NCI-H2029 treated with DMSO at 0.1 percent for 48 hours (cell line): ENCODE measurements at regions not wholly inside any gene's neighbourhood (a gene's known extent, or its start where the extent isn't known, plus 50 kb on each side); places are given as distances from the start of the nearest gene placed in this dataset.
"Not testable (repeated sequence)": the region's sequence is repeated elsewhere in the genome, so short reads cannot be mapped to it uniquely, and the experiment has no call there.

ENCODE experiments used
- DNase-seq: peaks from one replicate; lab custom pipeline; 2025; lab: John Stamatoyannopoulos, UW

DNA sequence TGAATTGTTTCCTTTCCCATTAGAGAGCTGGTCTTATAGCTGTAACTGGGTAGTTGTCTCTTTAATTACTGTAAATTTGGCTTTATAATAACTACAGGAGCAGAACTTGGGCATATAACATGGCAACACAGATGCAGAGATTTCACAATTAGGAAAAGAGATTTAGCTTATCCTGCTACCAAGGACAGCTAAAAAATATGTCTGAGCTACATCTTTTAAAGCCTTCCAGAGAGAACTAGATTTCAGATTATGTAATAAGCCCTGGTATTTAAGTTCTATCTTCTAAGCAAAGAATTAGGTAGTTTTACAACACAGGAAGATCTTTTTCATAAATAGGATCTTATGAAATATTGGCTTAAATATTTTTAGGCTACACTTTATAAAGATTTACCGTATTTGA, 313.8 kb downstream of the S1PR1 start:
- DNase-seq = no peak

DNA sequence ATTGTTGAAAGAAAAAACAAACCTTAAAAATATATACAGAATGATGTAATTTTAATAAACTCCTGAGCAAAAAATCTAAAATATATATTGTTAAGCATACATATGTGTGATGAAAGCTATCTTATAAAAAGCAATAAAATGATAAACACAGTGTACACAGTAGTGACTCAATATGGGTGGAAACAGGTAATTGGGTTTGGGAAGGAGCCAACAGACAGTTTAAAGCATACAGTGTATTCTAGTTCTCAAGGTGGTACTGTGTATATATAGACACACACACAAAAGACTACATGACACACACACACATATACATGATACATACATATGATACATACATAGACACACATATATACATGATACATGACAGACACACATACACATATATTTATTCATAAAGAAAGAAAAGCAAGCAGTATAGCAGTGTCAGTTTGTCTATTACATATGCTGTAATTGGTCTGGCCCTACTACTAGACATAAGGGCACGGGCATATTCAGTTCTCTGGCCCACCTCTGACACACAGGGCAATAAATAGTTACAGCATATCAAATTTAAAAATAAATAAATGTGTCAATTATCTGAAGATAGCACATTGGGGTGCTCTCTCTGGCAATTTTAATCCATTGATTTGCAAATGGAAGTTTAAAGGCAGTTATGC, 330.2 kb downstream of the S1PR1 start:
- DNase-seq = no peak

DNA sequence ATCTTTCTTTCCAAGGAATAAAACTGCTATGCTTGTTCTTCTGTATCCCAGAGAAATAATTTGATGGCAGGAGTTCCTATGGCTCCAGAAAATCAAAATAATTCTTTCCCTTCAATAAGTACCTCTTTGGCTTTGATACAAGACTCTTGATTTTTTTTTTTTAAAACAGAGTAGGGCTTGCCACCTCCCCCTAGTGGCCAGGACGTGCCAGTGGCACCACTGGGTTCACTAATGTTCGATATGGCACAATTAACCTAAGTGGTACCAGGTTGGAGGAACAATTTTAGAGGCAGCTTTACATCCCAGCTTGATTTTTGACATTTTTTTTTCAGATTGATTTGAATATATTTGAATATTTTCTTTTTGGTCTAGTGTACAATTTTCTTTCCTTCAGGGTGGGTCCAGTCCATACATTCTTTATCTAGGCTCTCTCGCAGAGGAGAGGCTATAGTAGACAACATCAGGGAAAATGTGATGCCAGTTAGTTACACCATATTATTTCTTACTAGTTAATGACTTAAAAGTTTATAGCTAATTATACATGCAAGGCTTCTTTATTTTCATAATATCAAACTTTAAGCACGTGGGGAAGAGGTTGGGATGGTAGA, 330.9 kb downstream of the S1PR1 start:
- DNase-seq = no peak

DNA sequence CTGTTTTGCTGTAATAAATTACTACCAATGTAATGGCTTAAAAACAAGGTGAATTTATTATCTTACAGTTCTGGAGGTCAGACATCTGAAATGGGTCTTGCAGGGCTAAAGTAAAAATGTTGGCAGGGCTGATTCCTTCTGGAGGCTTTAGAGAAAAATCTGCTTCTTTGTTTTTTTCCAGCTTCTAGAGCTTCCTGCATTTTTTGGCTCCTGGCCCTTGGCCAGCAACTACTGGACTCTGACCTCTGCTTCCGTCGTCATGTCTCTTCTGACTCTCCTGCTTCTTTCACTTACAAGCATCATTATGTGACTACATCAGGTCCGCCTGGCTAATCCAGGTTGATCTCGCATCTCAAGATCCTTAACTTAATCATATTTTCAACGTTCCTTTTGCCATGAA, 350.9 kb downstream of the S1PR1 start:
- no peak for DNase-seq

DNA sequence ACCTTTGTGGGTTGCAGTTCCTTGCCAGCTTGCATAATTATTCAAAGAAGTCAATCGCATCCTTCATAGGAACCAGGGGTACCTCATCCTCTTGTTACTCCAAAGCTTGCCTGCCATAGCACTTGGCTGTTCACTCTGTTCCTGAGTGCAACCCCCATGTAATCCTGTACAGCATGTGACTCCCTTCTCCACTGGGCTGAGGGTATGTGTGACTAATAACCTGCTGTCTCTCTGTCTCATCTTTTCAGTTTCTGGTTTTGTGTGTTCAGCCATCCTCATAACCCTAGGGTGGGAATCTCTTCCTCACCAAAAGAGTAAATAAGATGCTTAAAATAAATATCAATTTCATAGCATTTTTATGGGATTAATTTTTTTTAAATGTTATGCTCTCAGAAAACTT, 351.9 kb downstream of the S1PR1 start:
- no peak for DNase-seq

DNA sequence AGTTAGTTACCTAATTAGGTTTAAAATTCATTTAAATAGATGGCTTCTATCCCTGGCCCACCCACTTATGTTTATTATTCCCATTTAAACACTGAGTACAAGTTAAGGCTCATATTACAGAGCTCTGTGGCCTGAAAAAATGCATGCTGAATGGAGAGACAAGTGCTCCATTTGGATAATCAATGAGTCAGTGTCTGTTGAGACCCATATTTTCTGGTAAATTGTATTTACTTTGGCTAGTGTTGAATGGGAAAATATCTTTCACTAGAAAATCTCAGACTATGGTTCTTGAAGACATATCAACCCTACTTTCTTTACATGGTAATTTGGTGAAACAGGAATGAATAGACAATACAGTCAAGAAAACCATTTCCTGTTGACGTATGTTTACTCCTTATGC, 356.0 kb downstream of the S1PR1 start:
- DNase-seq = no peak

DNA sequence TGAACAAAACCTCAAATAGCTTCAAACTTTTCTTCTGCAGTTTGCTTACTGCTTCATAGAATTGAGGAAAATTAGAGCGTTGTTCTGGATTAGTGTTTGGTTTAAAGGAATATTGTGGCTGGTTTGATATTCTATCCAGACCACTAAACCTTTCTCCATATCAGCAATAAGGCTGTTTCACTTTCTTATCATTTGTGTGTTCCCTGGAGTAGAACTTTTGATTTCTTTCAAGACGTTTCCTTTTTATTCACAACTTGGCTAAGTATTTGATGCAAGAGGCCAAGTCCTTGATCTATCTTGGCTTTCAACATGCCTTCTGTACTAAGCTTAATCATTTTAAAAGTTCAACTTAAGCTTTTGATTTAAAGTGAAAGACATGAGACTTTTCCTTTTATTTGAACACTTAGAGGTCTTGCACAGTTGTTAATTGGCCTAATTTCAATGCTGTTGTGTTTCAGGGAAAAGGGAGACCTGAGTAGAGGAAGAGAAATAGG, 359.1 kb downstream of the S1PR1 start:
- DNase-seq = no peak

DNA sequence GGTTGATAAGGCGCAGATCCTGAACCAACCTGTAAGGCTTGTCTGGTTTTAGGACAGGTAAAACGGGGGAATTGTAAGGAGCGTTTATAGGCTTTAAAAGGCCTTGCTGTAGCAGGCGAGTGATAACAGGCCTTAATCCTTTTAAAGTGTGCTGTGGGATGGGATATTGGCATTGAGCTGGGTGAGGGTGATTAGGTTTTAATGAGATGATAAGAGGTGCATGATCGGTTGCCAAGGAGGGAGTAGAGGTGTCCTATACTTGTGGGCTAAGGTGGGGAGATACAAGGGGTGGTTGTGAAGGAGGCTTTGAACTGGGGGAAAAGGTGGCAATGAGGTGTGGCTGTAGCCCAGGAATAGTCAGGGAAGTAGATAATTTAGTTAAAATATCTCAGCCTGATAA, 363.8 kb downstream of the S1PR1 start:
- DNase-seq = not testable (repeated sequence)

DNA sequence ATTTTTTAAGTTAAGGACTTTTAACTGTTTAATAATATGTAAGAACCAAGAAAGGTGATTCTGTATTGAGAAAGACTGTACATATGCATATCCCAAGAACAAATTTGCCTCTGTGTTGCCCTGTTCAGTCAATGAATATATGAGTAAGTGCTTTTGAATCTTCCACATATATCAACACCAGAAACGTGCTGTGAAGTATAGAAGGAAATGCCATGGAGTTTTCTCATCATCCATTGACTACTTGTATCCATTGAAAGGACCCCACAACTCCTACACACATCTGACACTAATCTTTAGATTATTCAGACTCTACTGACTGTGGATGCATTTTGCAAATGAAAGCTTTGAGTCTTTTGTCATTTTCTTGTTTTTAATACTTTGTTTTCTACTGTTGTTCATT, 366.9 kb downstream of the S1PR1 start:
- DNase-seq = no peak

DNA sequence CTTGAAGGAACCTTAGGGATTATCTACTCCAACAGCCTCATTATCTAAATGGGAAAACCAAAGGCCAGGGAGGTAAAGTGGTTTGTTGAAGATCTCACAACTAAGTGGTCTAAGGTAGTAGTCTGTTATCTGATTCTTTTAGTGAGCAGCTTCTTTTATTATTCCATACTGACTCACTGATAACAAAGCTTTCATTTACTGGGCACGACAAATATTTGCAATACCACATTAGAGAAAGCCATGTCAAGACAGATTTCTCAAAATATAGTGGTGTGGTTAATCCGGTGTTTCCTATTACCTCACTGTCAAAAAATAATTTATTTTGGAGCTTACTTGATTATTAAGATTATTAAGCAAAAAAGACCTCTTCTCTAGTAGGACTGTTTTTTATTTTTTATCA, 369.1 kb downstream of the S1PR1 start:
- no peak for DNase-seq

DNA sequence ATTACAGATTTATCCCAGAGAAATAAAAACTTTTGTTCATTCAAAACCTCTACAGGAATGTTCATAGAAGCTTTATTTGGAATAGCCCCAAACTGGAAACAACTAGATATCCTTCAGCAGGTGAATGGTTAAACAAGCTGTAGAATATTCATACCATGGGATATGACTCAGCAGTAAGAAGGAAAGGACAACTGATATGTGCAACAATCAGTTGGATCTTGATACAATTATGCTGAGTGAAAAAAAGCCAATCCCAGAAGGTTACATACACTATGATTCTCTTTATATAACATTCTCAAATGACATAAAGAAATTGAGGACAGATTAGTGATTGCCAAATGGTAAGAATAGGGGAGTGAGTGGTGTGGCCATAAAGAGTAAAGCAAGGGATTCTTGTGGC, 376.7 kb downstream of the S1PR1 start:
- no peak for DNase-seq

DNA sequence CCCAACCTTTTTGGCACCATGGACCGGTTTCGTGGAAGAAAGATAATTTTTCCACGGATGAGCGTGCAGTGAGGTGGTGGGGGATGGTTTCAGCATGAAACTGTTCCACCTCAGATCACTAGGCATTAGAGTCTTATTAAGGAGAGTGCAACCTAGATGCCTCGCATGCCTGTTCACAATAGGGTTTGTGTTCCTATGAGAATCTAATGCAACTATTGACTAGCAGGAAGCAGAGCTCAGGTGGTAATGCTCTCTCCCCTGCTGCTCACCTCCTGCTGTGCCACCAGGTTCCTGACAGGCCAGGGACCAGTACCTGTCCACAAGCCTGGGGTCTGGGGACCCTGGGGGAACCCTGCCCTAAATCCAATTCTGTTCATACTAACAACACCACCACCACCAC, 377.8 kb downstream of the OLFM3 start:
- no peak for DNase-seq

DNA sequence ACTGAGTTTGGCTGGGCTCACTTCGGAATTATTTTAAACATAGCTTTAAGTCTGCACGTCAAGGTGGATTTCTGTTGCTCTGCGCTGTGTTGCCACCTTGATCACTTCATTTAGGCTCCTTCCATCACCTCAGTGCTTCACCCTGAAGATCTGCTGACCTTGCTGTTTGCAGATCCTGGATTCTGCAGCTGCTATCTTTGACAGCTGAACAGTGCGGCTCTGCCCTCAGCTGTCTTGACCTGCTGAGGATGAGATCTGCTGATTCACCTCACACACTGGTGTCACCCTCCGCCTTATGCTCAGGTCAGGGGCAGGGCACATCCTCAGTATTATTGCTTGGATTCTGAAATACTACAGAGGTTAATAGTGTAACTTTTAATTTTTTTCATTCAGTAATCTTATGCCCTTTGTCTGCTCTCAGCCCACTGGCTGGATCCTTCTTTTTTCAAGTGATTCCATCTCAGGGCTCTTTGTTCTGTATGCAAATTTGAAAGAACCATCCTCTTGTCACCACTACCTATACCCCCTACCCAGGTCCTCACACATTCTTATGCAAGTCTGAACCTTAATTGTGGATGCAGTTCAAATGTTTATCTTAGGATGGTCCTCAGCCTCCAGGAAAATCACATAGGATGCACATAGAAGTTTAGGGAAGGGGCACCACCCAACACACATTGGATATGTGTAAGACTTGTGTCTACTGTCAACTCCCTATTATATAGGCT, 364.0 kb downstream of the OLFM3 start:
- no peak for DNase-seq

DNA sequence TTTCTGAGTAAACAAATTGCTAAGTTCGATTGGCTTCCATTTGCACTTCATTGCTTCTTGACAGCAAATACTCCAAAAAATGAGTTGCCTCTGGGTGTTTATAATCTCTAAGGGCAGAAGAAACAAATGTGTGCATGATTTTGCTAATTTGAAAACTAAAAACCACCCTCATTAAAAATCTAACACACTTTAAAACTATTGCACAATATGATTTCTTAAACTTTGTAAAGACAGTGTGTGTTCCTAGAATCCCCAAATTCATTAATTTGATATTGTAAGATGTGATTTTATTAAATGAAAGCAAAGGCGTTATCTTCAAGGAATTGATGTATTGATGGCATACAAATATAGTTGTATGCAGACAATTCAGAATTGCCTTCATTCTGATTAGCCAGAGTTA, 350.9 kb downstream of the OLFM3 start:
- DNase-seq = no peak

DNA sequence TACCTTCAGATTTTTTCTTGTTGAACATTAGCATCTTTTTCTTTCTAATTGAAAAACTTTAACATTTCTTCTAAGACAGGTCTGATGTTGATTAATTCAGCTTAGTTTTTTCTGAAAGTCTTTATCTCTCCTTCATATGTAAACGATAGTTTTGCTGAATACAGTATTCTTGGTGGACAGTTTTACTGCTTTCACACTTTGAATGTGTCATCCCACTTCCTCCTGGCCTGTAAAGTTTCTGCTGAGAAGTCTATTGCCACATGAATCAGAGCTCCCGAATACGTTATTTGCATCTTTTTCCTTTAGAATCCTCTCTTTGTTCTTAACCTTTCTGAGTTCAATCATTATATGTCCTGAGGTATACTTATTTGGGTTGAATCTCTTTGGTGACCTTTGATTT, 344.2 kb downstream of the OLFM3 start:
- DNase-seq = no peak

DNA sequence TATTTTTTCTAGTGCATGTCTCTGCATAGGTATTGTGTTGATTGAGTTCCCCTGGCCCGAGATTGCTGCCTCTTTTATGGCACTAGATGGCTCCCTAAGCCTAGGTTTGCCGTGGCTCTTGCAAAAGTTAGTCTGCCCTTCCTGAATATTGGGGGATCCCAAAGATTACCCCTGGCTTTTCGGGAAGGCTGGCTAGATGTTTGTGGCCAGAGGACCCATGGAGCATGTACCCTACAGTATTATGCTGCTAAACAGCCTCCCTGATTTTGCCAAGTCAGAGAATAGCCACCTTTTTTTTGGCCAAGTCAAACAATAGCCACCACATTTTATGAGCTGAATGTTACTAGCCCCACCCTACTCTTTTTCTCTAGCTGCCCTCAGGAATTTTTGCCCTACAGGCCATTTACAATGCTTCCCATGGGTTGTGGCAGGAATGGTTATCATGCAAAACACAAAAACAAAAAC, 343.2 kb downstream of the OLFM3 start:
- no peak for DNase-seq

DNA sequence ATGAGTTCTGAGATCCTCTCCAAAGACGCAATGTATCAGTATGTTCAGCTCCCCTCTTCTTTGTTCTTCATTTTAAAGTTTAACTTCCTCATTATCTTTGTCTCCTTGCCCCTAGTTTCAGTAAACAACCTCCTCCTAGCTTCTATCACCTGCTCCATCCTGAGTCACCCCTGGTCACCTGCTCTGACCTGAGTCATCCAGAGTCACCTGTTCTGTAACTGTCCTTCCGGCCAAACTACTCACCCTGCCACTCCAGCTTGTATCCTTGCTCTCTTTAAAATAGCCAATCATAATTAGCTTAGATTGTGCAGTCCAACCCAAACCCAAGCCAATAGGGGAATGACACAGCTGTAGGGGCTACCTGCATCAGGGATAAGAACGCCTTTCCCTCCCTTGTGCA, 332.0 kb downstream of the OLFM3 start:
- no peak for DNase-seq

DNA sequence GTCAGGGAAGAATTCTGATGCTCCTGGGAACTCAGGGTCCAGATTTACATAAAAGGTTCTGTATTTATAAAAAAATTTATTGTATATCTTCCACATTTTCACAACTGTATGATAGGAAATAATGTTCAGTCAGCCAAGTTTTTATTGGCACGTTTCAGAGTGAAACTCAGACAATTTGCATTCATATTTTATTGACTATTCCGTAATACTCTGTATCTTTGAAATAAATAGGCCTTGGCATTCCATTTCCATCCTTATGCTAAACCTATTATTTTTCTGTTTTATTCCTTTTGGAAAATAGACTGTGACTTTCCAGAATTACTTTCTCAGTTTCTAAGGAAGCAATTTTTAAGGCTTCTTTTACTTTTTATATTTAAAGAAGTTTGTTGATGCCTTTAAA, 329.0 kb downstream of the OLFM3 start:
- no peak for DNase-seq

DNA sequence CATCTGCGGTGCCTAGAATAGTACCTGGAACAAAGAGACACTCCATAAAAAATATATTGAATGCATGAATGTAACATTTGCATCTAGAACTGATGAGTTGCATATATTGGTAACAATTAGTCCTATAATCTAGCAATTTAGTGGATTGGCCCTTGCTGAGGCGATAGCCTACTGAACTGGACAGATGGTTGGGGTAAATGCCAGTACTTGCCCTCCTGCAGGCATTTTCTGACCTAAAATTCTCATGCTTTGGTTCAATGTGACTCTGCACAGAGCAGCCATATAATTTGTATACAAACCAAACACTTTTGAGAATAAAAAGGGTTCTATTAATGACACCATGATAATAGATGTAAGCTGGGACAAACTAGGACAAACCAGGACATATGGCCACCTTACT, 313.6 kb downstream of the OLFM3 start:
- no peak for DNase-seq

DNA sequence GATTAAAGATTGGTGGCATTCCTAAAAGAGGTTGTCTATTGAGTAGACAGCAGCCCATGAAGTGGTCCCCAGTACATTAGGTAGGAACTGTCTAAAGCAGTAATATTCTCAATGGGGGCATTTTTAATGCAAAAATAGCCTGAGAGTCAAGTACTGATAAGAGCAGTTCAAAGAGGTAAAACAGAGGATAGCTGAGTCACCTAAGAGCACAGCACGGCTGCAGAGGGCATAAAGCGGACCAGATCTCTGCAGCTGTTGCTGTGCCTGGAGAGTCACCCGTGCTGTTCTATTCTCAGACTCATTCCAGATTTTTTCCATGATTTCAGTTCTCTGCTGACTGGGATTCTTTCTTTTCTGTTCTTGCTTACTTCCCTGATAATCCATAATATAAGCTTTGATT, 313.2 kb downstream of the OLFM3 start:
- no peak for DNase-seq

DNA sequence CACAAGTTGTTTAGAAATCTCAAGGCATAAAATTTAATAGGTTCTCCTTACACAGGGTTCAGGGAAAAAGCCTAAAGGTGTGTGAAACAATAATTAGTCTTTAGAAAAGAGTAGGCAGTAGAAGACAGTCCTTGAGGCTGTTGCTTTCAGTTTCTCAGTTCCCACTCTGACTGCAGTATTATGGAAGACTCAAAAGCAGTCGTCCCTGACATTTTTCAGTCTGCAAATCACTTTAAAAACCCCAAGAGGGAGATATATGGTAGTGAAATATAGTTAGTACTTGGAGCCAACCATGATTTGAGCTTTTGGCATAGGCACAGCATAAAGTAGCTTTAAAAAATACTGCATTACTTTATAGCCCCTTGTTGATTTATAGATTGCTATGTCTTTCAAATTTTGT, 299.7 kb downstream of the OLFM3 start:
- no peak for DNase-seq

DNA sequence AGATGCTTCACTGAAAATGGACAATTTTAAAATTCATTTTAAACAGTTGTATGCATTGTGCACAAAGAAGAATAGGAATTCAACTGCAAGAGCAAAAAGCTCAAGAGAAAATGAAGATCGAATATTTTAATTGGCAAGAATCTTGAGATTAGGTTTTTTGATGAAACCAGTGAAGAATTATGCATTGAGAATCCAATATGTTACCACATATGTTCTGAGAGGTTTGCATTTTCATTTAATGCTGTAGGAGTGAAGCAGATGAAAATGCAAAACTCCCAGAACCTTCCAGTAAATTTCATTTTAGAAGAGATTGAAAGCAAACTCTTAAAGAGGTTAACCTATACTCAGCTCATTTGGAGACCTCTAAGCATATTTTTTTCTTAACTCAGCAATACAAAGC, 298.0 kb downstream of the OLFM3 start:
- no peak for DNase-seq

DNA sequence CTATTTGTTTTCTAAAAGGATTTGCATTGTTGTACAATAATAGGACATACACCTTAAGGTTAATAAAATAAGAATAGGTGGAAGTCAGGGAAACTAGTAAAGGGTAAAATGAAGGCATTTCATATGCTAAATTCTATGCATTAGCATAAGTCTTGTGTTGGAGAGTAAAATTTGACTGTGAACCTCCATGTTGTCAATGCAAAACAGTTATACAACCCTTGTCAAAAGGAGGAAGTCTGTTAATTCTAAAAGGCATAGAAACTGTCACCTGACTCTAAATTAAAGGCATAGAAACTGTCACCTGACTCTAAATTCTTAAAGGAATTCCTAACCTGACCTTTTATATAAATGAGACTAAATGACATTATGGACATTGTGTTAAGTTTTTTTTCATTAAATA, 291.8 kb downstream of the OLFM3 start:
- DNase-seq = no peak
